WERI-Rb-1 (cell line): ENCODE measurements at regions not wholly inside any gene's neighbourhood (a gene's known extent, or its start where the extent isn't known, plus 50 kb on each side); places are given as distances from the start of the nearest gene placed in this dataset.
"Not testable (repeated sequence)": the region's sequence is repeated elsewhere in the genome, so short reads cannot be mapped to it uniquely, and the experiment has no call there.

Experiments used
- DNase-seq: peaks from one replicate; pipeline ENCODE4 v3.0.0-alpha.2; 2020
- H3K27ac ChIP-seq: fragments of 250-450 bp; sonication (Bioruptor Pico); 2 replicates; pipeline ENCODE4 v1.5.1; 2020; ENCODE audit warnings: mild to moderate bottlenecking, moderate library complexity
- H3K27me3 ChIP-seq: fragments of 250-450 bp; sonication (Bioruptor Pico); 2 replicates; pipeline ENCODE4 v1.5.1; 2021; ENCODE audit warnings: mild to moderate bottlenecking, low read depth, moderate library complexity; ENCODE audit not compliant: insufficient read depth, severe bottlenecking
- H3K36me3 ChIP-seq: fragments of 250-450 bp; sonication (Bioruptor Pico); 2 replicates; pipeline ENCODE4 v1.5.1; 2020; ENCODE audit warnings: mild to moderate bottlenecking, moderate library complexity
- H3K4me3 ChIP-seq: 2 replicates; pipeline ENCODE4 v1.5.1; 2011; ENCODE audit warnings: low read depth, mild to moderate bottlenecking, control low read depth, low read length
- H3K9me3 ChIP-seq: fragments of 250-450 bp; sonication (Bioruptor Pico); 2 replicates; pipeline ENCODE4 v1.5.1; 2021; ENCODE audit warnings: mild to moderate bottlenecking, moderate library complexity; ENCODE audit not compliant: severe bottlenecking
- CTCF ChIP-seq: IDR thresholded peaks from 2 replicates; pipeline ENCODE4 v1.5.1; 2011; ENCODE audit warnings: low read depth, mild to moderate bottlenecking, control low read depth, inconsistent platforms, low read length

- not testable (repeated sequence) for H3K36me3 ChIP-seq, H3K9me3 ChIP-seq, H3K27ac ChIP-seq, H3K27me3 ChIP-seq, H3K4me3 ChIP-seq, DNase-seq
These were observed 52.6 kb upstream of the KIF26B start for GRCh38 chr1:245102149-245102548.

- Histone ChIP-seq H3K36me3 (no peaks in the 10 kb centered on the region), H3K9me3 (no peaks in the 10 kb centered on the region), H3K27me3 (no peaks in the 10 kb centered on the region), H3K27ac (no peak overlapping the region), H3K4me3 (no peak overlapping the region)
- TF ChIP-seq CTCF: no peak
- no peak for DNase-seq
These were observed 55.4 kb upstream of the KIF26B start for GRCh38 chr1:245099401-245099800.

- no peaks in the 10 kb centered on the region for H3K27me3 ChIP-seq
- H3K4me3 ChIP-seq: no peak overlapping the region
- H3K9me3 ChIP-seq: no peaks in the 10 kb centered on the region
- TF ChIP-seq CTCF: no peak
- DNase-seq: no peak
- H3K27ac ChIP-seq: no peak overlapping the region
- H3K36me3 ChIP-seq: no peaks in the 10 kb centered on the region
These were observed 55.9 kb upstream of the KIF26B start for GRCh38 chr1:245098924-245099323.

- no peak overlapping the region for H3K4me3 ChIP-seq
- DNase-seq: no peak
- no peak for TF ChIP-seq CTCF
- H3K36me3 ChIP-seq: no peaks in the 10 kb centered on the region
- no peaks in the 10 kb centered on the region for H3K27me3 ChIP-seq
- no peaks in the 10 kb centered on the region for H3K9me3 ChIP-seq
- H3K27ac ChIP-seq: no peak overlapping the region
These were observed 58.3 kb upstream of the KIF26B start for GRCh38 chr1:245096311-245097066.

- no peaks in the 10 kb centered on the region for H3K36me3 ChIP-seq
- H3K9me3 ChIP-seq: no peaks in the 10 kb centered on the region
- H3K4me3 ChIP-seq: no peak overlapping the region
- no peak for DNase-seq
- H3K27ac ChIP-seq: no peak overlapping the region
- TF ChIP-seq CTCF: no peak
- H3K27me3 ChIP-seq: no peaks in the 10 kb centered on the region
These were observed 58.9 kb upstream of the KIF26B start for GRCh38 chr1:245095903-245096302.

- no peaks in the 10 kb centered on the region for H3K9me3 ChIP-seq
- H3K36me3 ChIP-seq: no peaks in the 10 kb centered on the region
- H3K27ac ChIP-seq: no peak overlapping the region
- no peak for TF ChIP-seq CTCF
- no peaks in the 10 kb centered on the region for H3K27me3 ChIP-seq
- DNase-seq: no peak
- H3K4me3 ChIP-seq: no peak overlapping the region
These were observed 59.8 kb upstream of the KIF26B start for GRCh38 chr1:245094954-245095353.
